ENCODE measurements at regions not wholly inside any gene's neighbourhood (a gene's known extent, or its start where the extent isn't known, plus 50 kb on each side); places are given as distances from the start of the nearest gene placed in this dataset.

- TF ChIP-seq CTCF (IDR thresholded peaks at IDR 0.05 in 2 of 3, conservative IDR thresholded peaks at IDR 0.05 in 1 of 3; ENCODE audit: insufficient read depth in 2 of 3, low read depth in 1 of 3, low read length in 3 of 3), result no peak
- no peak for TF ChIP-seq MAFG (tag; conservative IDR thresholded peaks at IDR 0.05)
- no peak for TF ChIP-seq ZNF274 (IDR thresholded peaks at IDR 0.05; ENCODE audit: borderline replicate concordance, low read depth, low read length)
- no peak for TF ChIP-seq POLR2H (tag; IDR thresholded peaks at IDR 0.05; ENCODE audit: low read depth)
- TF ChIP-seq MAFF (IDR thresholded peaks at IDR 0.05; ENCODE audit: low read length), result no peak
Observed at GRCh38 chr16:14368399-14368798, 261.7 kb downstream of the PARN start.
